ENCODE measurements at regions not wholly inside any gene's neighbourhood (a gene's known extent, or its start where the extent isn't known, plus 50 kb on each side); places are given as distances from the start of the nearest gene placed in this dataset.

DNA sequence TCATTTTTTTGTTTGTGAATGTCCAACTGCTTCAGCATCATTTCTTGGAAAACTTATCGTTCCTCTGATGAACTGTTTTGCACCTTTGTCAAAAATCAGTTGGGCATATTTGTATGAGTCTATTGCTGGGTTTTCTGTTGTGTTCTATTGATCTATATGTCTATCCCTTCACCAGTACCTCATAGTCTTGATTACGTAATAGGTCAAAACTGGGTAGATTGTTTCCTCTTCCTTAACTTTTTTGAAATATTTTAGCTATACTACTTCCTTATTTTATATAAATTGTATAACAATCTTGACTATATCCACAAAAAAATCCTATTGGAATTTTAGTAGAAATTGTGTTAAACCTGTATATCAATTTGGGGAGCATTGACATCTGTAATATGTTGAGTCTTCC lies 104.1 kb upstream of the PALS2 start:
- TF ChIP-seq EZH2phosphoT487 (IDR thresholded peaks at IDR 0.05; ENCODE audit: borderline replicate concordance, low read depth) = no peak
- TF ChIP-seq, protein P1, sequence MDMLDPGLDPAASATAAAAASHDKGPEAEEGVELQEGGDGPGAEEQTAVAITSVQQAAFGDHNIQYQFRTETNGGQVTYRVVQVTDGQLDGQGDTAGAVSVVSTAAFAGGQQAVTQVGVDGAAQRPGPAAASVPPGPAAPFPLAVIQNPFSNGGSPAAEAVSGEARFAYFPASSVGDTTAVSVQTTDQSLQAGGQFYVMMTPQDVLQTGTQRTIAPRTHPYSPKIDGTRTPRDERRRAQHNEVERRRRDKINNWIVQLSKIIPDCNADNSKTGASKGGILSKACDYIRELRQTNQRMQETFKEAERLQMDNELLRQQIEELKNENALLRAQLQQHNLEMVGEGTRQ (IDR thresholded peaks at IDR 0.05; ENCODE audit: borderline replicate concordance, low read depth, low read length) = no peak
- no peak for TF ChIP-seq YY1 (IDR thresholded peaks at IDR 0.05; ENCODE audit: low read depth)
- TF ChIP-seq, protein P2, sequence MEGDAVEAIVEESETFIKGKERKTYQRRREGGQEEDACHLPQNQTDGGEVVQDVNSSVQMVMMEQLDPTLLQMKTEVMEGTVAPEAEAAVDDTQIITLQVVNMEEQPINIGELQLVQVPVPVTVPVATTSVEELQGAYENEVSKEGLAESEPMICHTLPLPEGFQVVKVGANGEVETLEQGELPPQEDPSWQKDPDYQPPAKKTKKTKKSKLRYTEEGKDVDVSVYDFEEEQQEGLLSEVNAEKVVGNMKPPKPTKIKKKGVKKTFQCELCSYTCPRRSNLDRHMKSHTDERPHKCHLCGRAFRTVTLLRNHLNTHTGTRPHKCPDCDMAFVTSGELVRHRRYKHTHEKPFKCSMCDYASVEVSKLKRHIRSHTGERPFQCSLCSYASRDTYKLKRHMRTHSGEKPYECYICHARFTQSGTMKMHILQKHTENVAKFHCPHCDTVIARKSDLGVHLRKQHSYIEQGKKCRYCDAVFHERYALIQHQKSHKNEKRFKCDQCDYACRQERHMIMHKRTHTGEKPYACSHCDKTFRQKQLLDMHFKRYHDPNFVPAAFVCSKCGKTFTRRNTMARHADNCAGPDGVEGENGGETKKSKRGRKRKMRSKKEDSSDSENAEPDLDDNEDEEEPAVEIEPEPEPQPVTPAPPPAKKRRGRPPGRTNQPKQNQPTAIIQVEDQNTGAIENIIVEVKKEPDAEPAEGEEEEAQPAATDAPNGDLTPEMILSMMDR (IDR thresholded peaks at IDR 0.05) = no peak
- TF ChIP-seq, protein P3, sequence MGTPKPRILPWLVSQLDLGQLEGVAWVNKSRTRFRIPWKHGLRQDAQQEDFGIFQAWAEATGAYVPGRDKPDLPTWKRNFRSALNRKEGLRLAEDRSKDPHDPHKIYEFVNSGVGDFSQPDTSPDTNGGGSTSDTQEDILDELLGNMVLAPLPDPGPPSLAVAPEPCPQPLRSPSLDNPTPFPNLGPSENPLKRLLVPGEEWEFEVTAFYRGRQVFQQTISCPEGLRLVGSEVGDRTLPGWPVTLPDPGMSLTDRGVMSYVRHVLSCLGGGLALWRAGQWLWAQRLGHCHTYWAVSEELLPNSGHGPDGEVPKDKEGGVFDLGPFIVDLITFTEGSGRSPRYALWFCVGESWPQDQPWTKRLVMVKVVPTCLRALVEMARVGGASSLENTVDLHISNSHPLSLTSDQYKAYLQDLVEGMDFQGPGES (IDR thresholded peaks at IDR 0.05; ENCODE audit: low read depth, low read length) = no peak
- no peak for TF ChIP-seq RFX5 (IDR thresholded peaks at IDR 0.05; ENCODE audit: low read length)
- no peak for TF ChIP-seq EP300 (IDR thresholded peaks at IDR 0.05; ENCODE audit: borderline replicate concordance in 1 of 2, low read depth in 1 of 2, low read length in 1 of 2)
- TF ChIP-seq NFIC (IDR thresholded peaks at IDR 0.05; ENCODE audit: borderline replicate concordance) = no peak
- TF ChIP-seq, protein P4, sequence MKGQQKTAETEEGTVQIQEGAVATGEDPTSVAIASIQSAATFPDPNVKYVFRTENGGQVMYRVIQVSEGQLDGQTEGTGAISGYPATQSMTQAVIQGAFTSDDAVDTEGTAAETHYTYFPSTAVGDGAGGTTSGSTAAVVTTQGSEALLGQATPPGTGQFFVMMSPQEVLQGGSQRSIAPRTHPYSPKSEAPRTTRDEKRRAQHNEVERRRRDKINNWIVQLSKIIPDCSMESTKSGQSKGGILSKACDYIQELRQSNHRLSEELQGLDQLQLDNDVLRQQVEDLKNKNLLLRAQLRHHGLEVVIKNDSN (IDR thresholded peaks at IDR 0.05; ENCODE audit: borderline replicate concordance, low read depth) = no peak
- no peak for TF ChIP-seq RCOR1 (IDR thresholded peaks at IDR 0.05; ENCODE audit: low read length)
- no peak for TF ChIP-seq JUND (IDR thresholded peaks at IDR 0.05)

Measured in SK-N-SH (cell line).